GM04504 (cell line): ENCODE measurements at regions not wholly inside any gene's neighbourhood (a gene's known extent, or its start where the extent isn't known, plus 50 kb on each side); places are given as distances from the start of the nearest gene placed in this dataset.

Source experiments
- DNase-seq: peaks from one replicate; pipeline ENCODE4 v3.0.0-alpha.2; 2012; ENCODE audit warnings: low read depth

DNA sequence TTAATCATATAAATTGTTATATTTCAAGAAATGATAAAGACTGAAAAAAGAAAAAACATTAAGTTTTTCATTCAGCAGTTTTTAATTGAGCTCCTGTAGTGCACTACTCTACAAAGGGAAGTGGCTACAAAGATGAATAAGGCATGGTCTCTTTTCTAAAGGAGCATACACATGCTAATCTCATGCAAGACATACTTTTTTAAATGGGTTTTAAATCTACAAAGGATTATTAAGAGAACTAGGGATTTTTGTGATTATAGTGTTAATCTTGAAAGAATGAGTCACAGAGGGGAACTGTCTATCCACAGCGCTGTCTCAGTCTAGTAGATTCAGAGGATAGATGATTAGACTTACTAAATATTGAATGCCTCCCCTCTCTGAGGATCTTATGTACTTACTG, 1722.2 kb downstream of the RPA4 start:
- DNase-seq: no peak

DNA sequence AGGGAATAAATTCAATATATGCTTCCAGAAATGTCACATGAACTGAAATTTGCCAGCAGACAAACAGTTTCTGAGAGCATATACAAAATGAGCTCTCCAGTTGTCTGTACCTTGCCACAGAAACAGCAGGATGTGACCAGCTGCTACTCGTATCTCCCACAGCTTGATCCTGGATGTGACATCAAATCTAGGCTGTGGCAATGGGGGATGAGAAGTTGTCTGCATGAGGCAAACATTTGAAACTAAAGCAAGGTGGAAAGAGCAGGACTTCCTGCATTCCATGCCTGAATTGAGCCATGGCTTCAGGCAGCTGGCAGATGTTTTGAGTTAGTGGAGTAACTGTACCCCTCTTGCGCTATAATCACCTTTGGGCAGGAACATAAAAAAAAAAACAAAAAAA, 1724.0 kb downstream of the RPA4 start:
- DNase-seq: no peak

GRCh38 chrX:98627645-98628044, 1743.9 kb downstream of the RPA4 start:
- DNase-seq: no peak

DNA sequence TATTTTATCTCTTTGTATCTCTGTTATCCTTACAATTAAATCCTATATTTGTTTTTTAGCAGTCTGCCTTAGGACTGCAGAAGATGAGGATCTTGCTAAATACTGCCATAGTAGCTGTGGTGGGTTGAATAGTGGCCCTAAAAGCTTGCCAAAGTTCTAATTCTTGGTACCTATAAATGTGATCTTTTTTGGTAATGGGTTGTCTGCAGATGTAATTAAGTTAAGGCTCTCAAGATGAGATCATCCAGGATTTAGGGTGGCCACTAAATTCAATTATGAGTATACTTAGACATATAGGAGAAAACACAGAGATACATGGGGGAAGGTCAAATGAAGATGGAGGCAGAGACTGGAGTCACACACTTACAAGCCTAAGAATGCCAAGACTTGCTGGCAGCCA, 1753.7 kb downstream of the RPA4 start:
- DNase-seq: no peak

DNA sequence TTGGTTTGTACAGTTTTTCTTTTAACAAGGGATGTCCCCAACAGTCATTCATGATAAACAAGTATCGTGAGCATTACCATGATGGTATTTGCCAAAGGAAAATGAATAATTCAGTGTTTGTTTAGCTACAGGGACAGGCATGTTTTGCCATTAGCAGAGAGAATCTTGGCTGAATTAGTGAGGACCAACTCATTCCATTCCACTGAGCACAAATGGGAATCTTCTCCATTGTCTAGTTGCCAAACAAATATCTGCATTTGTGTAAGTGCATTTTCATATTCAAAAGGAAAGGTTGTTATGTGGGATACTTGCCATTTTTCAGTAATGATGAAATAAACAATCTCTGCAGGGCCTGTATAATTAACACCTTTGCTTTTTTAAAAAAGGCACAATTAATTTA, 1762.6 kb downstream of the RPA4 start:
- DNase-seq: no peak

DNA sequence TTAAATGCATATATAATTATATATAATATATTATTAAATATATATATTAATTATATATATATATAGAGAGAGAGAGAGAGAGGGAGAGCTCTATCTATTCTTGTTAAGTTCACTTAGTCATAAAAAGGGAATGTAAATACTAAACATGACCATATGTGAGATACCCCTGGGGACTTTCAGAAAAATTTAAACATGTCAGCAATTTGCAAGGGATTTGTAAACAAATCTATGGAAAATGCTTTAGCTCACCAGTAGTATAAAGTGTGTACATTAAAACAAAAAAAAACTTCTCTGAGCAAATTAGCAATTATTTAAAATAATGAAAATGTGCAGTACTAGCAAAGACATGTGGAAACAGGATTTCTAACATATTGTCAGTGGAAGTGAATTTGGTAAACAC, 1755.5 kb downstream of the PCDH19 start:
- DNase-seq: no peak
